HFF-Myc (cell line): ENCODE measurements at regions not wholly inside any gene's neighbourhood (a gene's known extent, or its start where the extent isn't known, plus 50 kb on each side); places are given as distances from the start of the nearest gene placed in this dataset.
"Not testable (repeated sequence)": the region's sequence is repeated elsewhere in the genome, so short reads cannot be mapped to it uniquely, and the experiment has no call there.

Experiments
- DNase-seq: peaks from one replicate; pipeline ENCODE4 v3.0.0-alpha.2; 2011; ENCODE audit warnings: low read depth; ENCODE audit errors: extremely low read depth
- H3K4me3 ChIP-seq: replicated peaks from 2 replicates; pipeline ENCODE4 v1.5.1; 2011; ENCODE audit warnings: low read depth, mild to moderate bottlenecking, control low read depth, low read length
- CTCF ChIP-seq: IDR thresholded peaks from 2 replicates; pipeline ENCODE4 v1.5.1; 2012; ENCODE audit warnings: mild to moderate bottlenecking, low read depth, low read length, control low read depth; ENCODE audit errors: missing control alignments

- no peak overlapping the region for H3K4me3 ChIP-seq
- no peak for DNase-seq
- no peak for TF ChIP-seq CTCF
Measured at GRCh38 chr14:44453433-44454171, 53.5 kb downstream of the FSCB start.

- DNase-seq, H3K4me3 ChIP-seq: not testable (repeated sequence)
Measured at GRCh38 chr14:44450232-44450631, 56.9 kb downstream of the FSCB start.

- no peak for DNase-seq
- H3K4me3 ChIP-seq: no peak overlapping the region
- TF ChIP-seq CTCF: no peak
Measured at GRCh38 chr14:44449680-44450079, 57.4 kb downstream of the FSCB start.

GRCh38 chr14:44448951-44449358 lies 58.1 kb downstream of the FSCB start:
- no peak for TF ChIP-seq CTCF
- H3K4me3 ChIP-seq: no peak overlapping the region
- DNase-seq: no peak

- no peak for TF ChIP-seq CTCF
- DNase-seq: no peak
- H3K4me3 ChIP-seq: no peak overlapping the region
Measured at GRCh38 chr14:44446965-44447364, 60.1 kb downstream of the FSCB start.

- DNase-seq: no peak
- no peak overlapping the region for H3K4me3 ChIP-seq
- no peak for TF ChIP-seq CTCF
Measured at GRCh38 chr14:44444454-44444853, 62.6 kb downstream of the FSCB start.

GRCh38 chr14:44438936-44439335 lies 68.1 kb downstream of the FSCB start:
- DNase-seq: no peak
- no peak for TF ChIP-seq CTCF
- H3K4me3 ChIP-seq: no peak overlapping the region
